IPS-NIHi11 (cell line): ENCODE measurements at regions not wholly inside any gene's neighbourhood (a gene's known extent, or its start where the extent isn't known, plus 50 kb on each side); places are given as distances from the start of the nearest gene placed in this dataset.

Source experiments
- DNase-seq: peaks from one replicate; pipeline ENCODE4 v3.0.0; 2012; ENCODE audit warnings: mixed read lengths, low spot score

DNA sequence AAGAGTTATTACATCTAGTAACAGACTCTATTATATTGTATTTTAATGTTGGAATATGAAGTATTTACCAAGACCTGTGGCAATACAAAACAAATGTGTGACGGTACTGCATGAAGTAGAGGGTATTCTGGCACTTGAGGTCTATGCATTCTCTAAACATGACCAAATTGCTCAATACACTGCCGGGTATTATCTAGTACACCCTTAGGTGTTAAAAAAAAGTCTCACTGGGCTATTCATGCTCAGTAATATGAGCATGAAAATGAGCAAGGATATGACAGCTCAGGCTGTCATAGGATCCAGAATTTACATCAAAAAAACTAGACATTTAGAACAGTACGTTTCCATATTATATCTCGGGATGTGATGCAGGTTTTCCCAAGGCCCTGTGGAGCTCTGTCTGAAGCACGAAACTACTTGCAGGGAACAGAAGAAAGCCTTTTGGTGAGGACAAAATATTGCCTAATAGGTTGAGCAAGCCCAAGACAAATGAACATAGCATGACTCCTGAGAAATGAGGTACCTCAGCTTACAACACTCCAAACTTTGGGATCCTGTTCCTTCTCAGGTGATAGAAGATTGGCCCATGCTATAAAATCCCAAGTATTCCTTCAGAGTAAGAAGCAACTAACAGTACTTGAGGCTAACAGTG lies 74.1 kb upstream of the MAOA start:
- DNase-seq = no peak

GRCh38 chrX:43582540-43582913 lies 73.6 kb upstream of the MAOA start:
- no peak for DNase-seq

DNA sequence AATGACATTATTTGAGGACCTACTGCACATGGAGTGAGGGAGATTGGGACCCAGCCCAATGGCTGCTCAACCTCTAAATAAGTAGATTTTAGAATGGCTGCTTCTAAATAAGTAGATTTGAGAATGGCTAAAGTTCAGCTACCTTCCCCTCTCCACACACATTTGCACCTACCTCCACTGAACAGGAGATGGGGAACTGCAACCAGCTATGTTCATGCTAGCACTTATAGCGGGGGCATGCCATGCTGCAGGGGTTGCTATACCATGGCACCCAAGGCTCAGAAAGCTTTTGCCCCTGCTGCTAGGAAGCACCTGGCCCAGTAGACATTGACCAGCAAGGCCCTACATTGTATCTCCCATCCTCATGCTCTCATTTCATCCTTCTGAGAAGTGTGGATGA lies 70.2 kb upstream of the MAOA start:
- DNase-seq = no peak

DNA sequence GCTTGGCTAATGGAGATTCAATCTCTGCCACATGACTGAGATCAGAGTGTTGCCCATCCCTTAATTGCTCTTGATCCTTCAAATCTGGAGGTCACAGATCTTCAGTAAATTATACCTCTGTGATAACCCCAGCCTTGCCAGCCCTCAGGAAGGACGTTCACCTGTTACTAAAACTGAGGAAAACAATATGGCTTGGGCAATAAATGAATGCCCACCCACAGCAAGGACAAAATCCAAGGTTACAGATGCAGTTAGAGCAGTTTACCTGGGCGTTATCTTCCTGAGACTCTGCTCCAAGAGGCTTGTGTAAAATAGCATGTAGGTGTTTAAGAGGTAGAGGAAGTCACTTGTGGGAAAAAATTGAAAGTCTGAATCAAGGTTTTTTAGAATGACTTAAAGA lies 69.3 kb upstream of the MAOA start:
- DNase-seq = no peak

DNA sequence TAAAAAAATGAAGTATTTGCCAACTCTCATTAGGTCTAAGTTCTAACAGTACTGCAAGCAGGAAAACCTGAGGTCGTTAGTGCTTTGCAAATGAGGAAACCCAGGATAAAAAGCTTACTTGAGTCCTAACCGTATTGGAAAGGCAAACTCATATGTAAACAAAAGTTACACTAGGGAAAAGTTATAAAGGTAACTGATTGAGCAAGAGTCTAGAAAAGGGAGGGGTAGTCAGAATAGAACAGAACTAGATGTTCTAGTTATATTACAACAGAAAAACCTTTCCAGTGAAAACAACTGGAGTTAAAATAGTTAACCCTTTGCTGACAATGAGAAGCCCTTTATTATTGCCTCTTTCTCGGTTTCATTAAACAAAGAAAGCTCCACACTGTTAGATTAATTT lies 66.4 kb upstream of the MAOA start:
- no peak for DNase-seq

DNA sequence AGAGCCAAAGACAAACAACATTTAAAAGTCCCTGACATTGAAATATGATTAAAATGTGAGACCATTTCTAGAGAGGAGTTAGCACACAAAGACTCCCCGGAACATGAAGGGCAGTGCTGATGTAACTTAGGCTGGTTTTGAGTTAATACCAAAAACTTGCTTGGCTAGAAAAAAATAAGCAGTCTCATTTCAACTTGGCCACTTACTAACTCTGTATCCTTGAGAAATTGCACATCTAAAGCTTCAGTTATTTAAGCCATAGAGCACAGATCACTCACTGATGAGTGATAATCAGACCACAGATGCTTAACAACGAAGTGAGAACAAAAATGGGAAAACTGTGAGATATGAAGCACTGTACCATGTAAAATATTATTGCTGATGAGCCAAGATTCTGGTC lies 65.9 kb upstream of the MAOA start:
- no peak for DNase-seq

DNA sequence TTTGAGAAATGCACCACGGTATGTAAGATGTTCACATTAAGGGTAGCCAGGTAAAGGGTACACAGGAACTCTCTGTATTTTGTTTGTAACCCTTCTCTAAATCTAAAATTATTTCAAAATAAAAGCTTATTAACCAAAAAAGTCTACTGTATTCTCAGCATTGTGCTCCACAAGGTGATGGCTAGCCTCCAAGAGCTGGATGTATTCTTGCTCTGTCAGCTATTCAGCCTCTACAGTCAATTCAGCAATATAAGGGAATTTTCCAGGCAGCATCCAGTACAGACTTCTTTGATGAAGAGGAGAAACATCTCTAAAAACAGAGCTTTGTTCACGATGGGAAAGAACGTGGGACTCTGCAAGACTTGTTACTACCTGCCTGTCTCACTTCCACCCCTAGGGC lies 63.5 kb upstream of the MAOA start:
- no peak for DNase-seq

DNA sequence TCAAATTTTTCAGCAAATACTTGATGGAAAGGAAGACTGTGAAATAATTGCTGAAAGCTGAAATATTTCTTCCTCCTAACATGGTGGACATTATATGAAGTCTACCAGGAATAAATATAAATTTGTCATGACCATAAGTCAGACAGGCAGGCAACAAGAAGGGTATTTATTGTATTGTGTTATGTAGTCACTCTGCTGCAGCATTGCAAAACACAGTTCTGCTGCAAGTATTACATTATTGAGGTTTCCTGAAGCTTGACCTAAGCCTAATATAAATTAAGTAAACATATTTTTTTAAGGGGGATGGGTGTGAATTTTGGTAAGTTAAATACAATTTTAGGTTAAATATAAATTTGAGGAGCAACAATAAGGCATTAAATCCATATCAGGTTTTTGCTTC lies 60.2 kb upstream of the MAOA start:
- DNase-seq = no peak

DNA sequence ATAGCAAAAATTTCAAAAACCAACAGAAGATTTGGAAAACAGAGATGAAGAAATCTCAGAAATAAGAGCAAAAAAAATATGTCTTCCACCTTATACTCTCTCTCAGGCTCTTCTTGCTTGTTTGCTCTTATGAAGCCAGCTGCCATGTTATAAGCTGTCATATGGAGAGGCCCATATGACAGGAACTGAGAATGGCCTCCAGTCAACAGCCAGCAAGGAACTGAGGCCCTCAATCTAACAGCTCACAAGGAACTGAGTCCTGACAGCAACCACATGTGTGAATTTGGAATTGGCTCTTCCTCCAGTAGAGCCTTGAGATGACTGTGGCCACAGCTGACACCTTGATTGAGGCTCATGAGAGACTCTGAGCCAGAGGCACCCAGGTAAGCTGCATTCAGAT lies 51.3 kb upstream of the MAOA start:
- DNase-seq = no peak

DNA sequence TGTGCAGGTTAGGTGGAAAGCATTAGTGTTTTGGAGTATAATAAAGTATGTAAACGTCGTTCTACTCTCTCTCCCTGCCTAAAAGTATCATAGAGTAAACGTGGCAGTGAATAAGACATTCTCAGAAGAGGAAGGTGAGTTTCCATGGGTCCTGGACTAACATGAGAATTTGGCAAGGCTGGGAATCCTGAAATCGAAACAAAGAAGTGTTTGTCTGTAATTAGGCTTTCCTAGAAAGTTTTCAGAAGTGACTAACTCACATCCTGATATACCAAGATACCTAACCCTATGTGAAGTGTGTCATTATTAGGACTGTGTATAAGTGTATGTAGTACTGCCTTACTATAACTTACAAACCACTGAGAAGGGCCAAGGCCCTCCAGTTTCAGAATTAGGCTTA lies 50.7 kb upstream of the MAOA start:
- no peak for DNase-seq
